Kidney capillary endothelial cell (primary cell): ENCODE measurements at regions not wholly inside any gene's neighbourhood (a gene's known extent, or its start where the extent isn't known, plus 50 kb on each side); places are given as distances from the start of the nearest gene placed in this dataset.
A peak's percentile ranks its signal among the peaks of the same experiment; 100 is the strongest.
"Not testable (repeated sequence)": the region's sequence is repeated elsewhere in the genome, so short reads cannot be mapped to it uniquely, and the experiment has no call there.

Experiments used
- DNase-seq: peaks from one replicate; pipeline ENCODE4 v3.0.0-alpha.2; 2018; ENCODE audit warnings: low spot score

GRCh38 chr4:101730291-101731117 lies 60.0 kb upstream of the BANK1 start:
- peak; percentile 64 for DNase-seq

- no peak for DNase-seq
Observed at GRCh38 chr4:101727238-101727637, 63.3 kb upstream of the BANK1 start.

- no peak for DNase-seq
Observed at GRCh38 chr4:101724093-101724492, 66.4 kb upstream of the BANK1 start.

GRCh38 chr4:101718810-101719209 lies 71.7 kb upstream of the BANK1 start:
- DNase-seq, result no peak

GRCh38 chr4:101711590-101712260 lies 78.8 kb upstream of the BANK1 start:
- no peak for DNase-seq

GRCh38 chr4:101710806-101711205 lies 79.7 kb upstream of the BANK1 start:
- DNase-seq, result no peak

- no peak for DNase-seq
Observed at GRCh38 chr4:101708293-101709039, 82.1 kb upstream of the BANK1 start.

GRCh38 chr4:101707596-101707995 lies 82.9 kb upstream of the BANK1 start:
- no peak for DNase-seq

- no peak for DNase-seq
Observed at GRCh38 chr4:101706535-101707057, 83.9 kb upstream of the BANK1 start.

- DNase-seq, result no peak
Observed at GRCh38 chr4:101701551-101701950, 89.0 kb upstream of the BANK1 start.

- DNase-seq, result no peak
Observed at GRCh38 chr4:101699441-101700124, 90.9 kb upstream of the BANK1 start.

- no peak for DNase-seq
Observed at GRCh38 chr4:101697266-101697665, 93.3 kb upstream of the BANK1 start.

GRCh38 chr4:101696276-101697010 lies 94.1 kb upstream of the BANK1 start:
- DNase-seq, result no peak

- DNase-seq, result no peak
Observed at GRCh38 chr4:101695176-101695575, 95.4 kb upstream of the BANK1 start.

- DNase-seq, result not testable (repeated sequence)
Observed at GRCh38 chr4:101694403-101694802, 96.1 kb upstream of the BANK1 start.

- no peak for DNase-seq
Observed at GRCh38 chr4:101693842-101694398, 96.6 kb upstream of the BANK1 start.

- DNase-seq, result no peak
Observed at GRCh38 chr4:101689220-101689619, 101.3 kb upstream of the BANK1 start.

- no peak for DNase-seq
Observed at GRCh38 chr4:101685126-101685525, 105.4 kb upstream of the BANK1 start.

- DNase-seq, result no peak
Observed at GRCh38 chr4:101682946-101683345, 107.6 kb upstream of the BANK1 start.

GRCh38 chr4:101678180-101678579 lies 112.3 kb upstream of the BANK1 start:
- peak; percentile 10 for DNase-seq

GRCh38 chr4:101670897-101671296 lies 119.6 kb upstream of the BANK1 start:
- no peak for DNase-seq
